HG03520 (cell line): ENCODE measurements at regions not wholly inside any gene's neighbourhood (a gene's known extent, or its start where the extent isn't known, plus 50 kb on each side); places are given as distances from the start of the nearest gene placed in this dataset.
"Not testable (repeated sequence)": the region's sequence is repeated elsewhere in the genome, so short reads cannot be mapped to it uniquely, and the experiment has no call there.

Source experiments
- ATAC-seq: cut with Tn5 transposase; IDR thresholded peaks from one replicate; pipeline ENCODE4 v1.9.1; 2021; ENCODE audit warnings: mild to moderate bottlenecking, moderate library complexity; ENCODE audit not compliant: unreplicated experiment

DNA sequence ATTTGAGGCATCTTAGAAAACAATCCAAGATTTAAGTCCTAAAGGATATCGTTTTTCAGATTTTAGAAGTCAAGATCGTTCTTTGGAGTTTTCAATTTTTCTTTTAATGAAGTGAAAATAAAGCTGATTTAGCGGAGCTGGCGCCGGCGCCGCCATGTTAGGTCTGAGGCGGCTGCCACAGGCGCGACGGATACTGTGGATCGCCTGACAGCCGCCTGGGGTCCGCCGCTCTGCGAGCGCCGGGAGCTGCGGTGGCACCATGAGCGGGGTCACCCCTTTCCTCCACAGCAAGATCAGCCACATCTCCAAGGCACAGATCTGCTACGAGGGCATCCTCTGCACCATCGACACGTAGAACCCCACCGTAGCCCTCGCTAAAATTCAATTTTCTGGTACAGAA is 247.2 kb downstream of the GJA1 start:
- ATAC-seq = no peak

GRCh38 chr6:121685806-121686205 is 250.4 kb downstream of the GJA1 start:
- ATAC-seq = not testable (repeated sequence)

- no peak for ATAC-seq
Measured at GRCh38 chr6:121686611-121687023, 251.2 kb downstream of the GJA1 start.

GRCh38 chr6:121688974-121689373 is 253.5 kb downstream of the GJA1 start:
- ATAC-seq = no peak

- ATAC-seq = no peak
Measured at GRCh38 chr6:121691126-121691551, 255.7 kb downstream of the GJA1 start.

GRCh38 chr6:121694389-121694788 is 258.9 kb downstream of the GJA1 start:
- no peak for ATAC-seq

GRCh38 chr6:121694801-121695251 is 259.4 kb downstream of the GJA1 start:
- no peak for ATAC-seq

GRCh38 chr6:121695329-121695728 is 259.9 kb downstream of the GJA1 start:
- no peak for ATAC-seq

- ATAC-seq = no peak
Measured at GRCh38 chr6:121697921-121698320, 262.5 kb downstream of the GJA1 start.

DNA sequence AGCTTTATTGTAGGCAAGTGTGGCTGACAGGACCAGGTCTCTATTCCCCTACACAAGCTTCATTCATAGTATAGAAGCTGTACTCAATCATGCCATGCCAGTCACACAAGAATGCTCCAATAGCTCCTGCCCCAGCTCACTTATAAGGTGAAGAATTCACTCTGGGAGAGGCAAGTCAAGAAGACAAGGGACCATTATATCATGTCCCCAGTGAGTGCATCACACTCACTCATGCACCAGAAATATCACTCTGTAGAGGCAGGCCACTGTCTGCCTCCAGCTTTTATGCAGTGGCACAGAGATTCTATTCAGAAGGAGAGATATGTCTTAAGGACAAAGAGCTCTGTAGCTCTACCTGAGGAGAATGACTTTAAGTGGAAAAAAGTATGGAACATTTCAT is 263.2 kb downstream of the GJA1 start:
- no peak for ATAC-seq

GRCh38 chr6:121703129-121703528 is 267.7 kb downstream of the GJA1 start:
- not testable (repeated sequence) for ATAC-seq

- no peak for ATAC-seq
Measured at GRCh38 chr6:121711472-121711871, 276.0 kb downstream of the GJA1 start.

DNA sequence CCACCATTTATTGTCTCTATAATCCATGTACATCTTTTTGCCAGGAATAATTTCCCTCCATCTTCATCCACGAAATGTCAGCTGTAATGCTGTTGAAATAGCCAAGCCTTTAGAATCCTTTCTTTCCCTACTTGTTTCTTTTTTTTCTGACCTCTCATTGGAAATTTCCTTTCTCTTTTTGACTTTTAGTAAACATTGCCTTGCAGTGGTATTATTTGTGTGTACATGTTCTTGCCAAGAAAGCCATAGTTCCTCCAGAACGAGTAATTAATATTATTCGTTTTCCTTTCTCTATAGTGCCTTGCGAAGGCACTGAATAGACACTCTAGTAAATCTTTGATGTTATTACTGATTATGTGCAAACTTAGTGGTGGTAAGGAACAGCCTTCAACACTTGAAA is 282.2 kb downstream of the GJA1 start:
- ATAC-seq = no peak

GRCh38 chr6:121720867-121721266 is 285.4 kb downstream of the GJA1 start:
- ATAC-seq = not testable (repeated sequence)

DNA sequence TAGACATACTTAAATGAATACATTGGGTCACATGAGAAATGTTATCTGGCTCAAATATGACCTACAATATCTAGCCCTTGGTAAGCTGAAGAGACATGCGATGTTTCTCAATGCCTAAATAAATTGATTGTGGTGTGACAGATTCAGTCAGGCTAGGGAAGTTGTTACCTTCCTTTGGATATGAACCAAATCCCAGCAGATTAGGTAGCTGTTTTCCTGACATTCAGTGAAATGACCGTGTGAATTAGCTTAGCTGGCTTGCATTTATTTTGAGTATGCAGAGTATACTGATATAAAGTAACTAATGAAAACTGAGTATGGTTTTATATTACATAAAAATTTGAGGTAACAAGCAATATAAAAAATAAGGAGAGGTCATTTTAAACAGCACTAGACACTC is 288.2 kb downstream of the GJA1 start:
- no peak for ATAC-seq

- no peak for ATAC-seq
Measured at GRCh38 chr6:121724576-121724975, 289.1 kb downstream of the GJA1 start.

GRCh38 chr6:121726596-121726995 is 291.1 kb downstream of the GJA1 start:
- ATAC-seq = no peak

DNA sequence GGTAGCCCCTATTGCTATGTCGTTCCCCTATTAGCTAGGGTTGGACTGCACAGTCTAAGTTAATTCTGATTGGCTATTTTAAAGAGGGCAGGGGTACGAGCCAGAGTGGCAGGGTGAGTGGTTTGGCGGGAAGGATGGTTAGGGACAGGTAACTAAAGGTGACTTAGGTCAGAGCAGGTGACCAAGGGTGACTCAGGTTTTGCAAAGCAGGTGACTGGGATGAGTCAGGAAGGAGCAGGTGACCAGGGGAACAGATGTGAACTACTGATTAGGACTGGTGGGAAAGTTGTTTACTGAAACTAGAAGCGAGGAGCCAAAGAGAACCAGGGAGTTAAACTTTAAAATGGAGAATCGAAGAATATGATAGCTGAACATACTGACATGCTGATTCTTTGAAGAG is 295.2 kb downstream of the GJA1 start:
- no peak for ATAC-seq

DNA sequence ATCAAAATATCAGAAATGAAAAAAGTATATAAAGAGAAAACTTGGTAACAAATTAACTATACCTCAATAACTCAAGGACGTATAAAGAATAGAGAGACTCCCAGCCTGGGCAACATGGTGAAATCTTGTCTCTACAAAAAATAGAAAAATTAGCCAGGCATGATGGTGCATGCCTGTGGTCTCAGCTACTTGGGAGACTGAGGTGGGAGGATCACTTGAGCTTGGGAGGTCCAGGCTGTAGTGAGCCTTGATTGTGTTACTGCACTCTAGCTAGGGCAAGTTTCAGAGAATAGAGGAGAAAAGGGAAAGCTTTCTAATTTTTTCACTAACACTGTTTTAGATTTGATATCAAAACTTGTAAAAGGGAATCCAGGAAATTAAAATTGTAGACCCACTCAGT is 295.9 kb downstream of the GJA1 start:
- ATAC-seq = no peak

DNA sequence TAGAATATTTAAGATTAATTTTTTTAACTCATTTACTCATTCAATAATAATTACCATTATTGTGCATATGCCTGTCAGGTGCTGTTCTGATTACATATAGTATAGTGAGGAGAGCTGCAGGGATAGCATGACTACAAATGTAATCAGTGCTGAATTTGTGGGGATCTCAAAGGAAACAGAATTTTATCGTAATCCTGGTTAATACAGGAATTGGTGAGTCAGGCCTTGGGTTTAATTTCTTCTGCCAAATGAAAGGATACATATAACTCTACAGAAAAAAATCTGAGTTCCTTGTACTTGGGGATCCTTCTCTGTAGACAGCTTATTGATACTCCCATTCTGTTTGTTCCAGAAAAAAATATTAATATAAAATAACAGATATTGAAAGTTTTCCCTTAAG is 297.2 kb downstream of the GJA1 start:
- no peak for ATAC-seq

DNA sequence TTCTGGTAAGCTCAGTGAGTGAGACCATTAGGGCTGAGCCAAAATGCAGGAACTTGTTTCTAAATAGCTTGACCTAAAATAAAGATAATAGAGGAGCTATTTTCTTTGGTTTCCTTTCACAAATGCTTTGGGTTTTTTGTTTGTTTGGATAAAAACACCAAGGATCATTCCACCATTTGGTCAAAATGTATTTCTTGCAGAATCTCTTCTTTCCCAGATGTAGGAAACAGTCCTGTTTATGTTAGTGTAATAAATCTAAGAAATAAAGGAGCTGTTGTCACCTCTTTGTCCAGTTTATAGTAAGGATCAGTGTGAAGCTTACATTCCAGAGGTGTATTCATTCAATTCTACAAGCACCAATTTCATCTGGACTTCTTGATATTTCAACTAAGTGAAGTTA is 297.8 kb downstream of the GJA1 start:
- no peak for ATAC-seq

DNA sequence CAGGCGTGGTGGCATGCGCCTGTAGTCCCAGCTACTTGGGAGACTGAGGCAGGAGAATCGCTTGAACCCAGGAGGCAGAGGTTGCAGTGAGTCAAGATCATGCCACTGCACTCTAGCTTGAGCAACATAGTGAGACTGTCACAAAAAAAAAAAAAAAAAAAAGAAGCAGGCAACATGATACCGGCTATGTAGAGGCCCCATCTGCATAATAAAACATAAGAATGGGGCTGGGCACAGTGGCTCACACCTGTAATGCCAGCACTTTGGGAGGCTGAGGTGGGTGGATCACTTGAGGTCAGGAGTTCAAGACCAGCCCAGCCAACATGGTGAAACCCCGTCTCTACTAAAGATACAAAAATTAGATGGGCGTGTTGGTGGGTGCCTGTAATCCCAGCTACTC is 304.7 kb downstream of the GJA1 start:
- ATAC-seq = not testable (repeated sequence)

- no peak for ATAC-seq
Measured at GRCh38 chr6:121743691-121744090, 308.2 kb downstream of the GJA1 start.

GRCh38 chr6:121748376-121748775 is 312.9 kb downstream of the GJA1 start:
- no peak for ATAC-seq
